BE2C (cell line): ENCODE measurements at regions not wholly inside any gene's neighbourhood (a gene's known extent, or its start where the extent isn't known, plus 50 kb on each side); places are given as distances from the start of the nearest gene placed in this dataset.

Experiments
- DNase-seq: peaks from one replicate; pipeline ENCODE4 v3.0.0-alpha.2; 2020
- H3K27me3 ChIP-seq: fragments of 250-450 bp; sonication (Bioruptor Pico); 2 replicates; pipeline ENCODE4 v1.5.1; 2020; ENCODE audit warnings: mild to moderate bottlenecking
- H3K36me3 ChIP-seq: fragments of 250-450 bp; sonication (Bioruptor Pico); 2 replicates; pipeline ENCODE4 v1.5.1; 2020; ENCODE audit warnings: mild to moderate bottlenecking
- H3K4me1 ChIP-seq: fragments of 250-450 bp; sonication (Bioruptor Pico); 2 replicates; pipeline ENCODE4 v1.5.1; 2020
- H3K4me3 ChIP-seq: 2 replicates; pipeline ENCODE4 v1.5.1; 2011; ENCODE audit warnings: low read depth, low read length
- H3K9me3 ChIP-seq: fragments of 250-450 bp; sonication (Bioruptor Pico); 2 replicates; pipeline ENCODE4 v1.5.1; 2020
- CTCF ChIP-seq: IDR thresholded peaks from 2 replicates; pipeline ENCODE4 v1.5.1; 2012; ENCODE audit warnings: mild to moderate bottlenecking, low read depth, low read length

- Histone ChIP-seq H3K9me3 (no peaks in the 10 kb centered on the region), H3K4me1 (peaks cover 21% of the 10 kb centered on the region), H3K4me3 (no peak overlapping the region), H3K27me3 (no peaks in the 10 kb centered on the region), H3K36me3 (no peaks in the 10 kb centered on the region)
- no peak for DNase-seq
- no peak for TF ChIP-seq CTCF
These were observed 297.7 kb downstream of the DHX35 start for GRCh38 chr20:39259808-39260207.

DNA sequence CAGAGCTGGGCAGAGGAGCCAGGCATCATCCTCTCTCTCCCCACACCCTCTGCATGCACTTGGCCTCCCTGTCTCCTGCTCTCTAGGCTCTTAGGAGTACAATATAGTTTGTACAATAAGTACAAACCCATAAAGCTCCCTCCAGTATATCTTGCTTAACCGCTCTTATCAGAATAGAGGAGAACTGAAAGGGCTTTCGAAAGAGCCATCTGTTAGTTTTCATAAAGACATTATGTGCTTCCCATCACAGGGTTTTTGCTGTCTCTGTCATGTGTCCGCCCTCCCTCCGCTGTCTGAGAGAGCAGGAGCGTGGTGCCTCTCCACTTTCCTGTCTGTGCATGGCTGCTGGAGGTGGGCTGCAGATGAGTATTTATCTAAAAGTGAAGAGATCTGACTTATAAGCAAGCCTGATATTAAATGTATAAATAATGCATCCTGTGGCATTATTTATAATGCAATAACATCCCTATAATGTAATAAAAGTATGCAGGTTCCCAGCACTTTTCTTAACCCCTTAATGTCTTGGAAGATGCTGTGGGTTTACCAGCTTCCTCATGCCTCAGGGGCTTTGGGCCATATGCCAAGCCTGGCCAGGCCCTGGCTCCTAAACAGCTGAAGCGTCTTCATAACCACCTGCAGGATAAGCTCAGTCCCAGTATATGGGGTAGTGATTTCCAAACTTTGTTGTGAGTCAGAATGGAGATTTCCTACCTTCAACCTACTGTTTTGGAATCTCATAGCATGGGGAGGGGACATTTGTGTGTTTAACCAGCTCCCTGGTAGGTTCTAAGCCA lies 297.1 kb downstream of the DHX35 start:
- H3K4me3 ChIP-seq = no peak overlapping the region
- H3K4me1 ChIP-seq = peaks cover 21% of the 10 kb centered on the region
- no peaks in the 10 kb centered on the region for H3K36me3 ChIP-seq
- TF ChIP-seq CTCF = no peak
- no peaks in the 10 kb centered on the region for H3K27me3 ChIP-seq
- H3K9me3 ChIP-seq = no peaks in the 10 kb centered on the region
- DNase-seq = peak; percentile 88

- peaks cover 21% of the 10 kb centered on the region for H3K4me1 ChIP-seq
- no peak overlapping the region for H3K4me3 ChIP-seq
- no peaks in the 10 kb centered on the region for H3K27me3 ChIP-seq
- no peaks in the 10 kb centered on the region for H3K9me3 ChIP-seq
- H3K36me3 ChIP-seq = no peaks in the 10 kb centered on the region
- TF ChIP-seq CTCF = no peak
- no peak for DNase-seq
These were observed 296.1 kb downstream of the DHX35 start for GRCh38 chr20:39258253-39258652.

- Histone ChIP-seq H3K27me3 (no peaks in the 10 kb centered on the region), H3K4me1 (peaks cover 6% of the 10 kb centered on the region; the same call in 1 of the 2 replicates), H3K4me3 (no peak overlapping the region), H3K9me3 (no peaks in the 10 kb centered on the region), H3K36me3 (no peaks in the 10 kb centered on the region)
- DNase-seq = no peak
- TF ChIP-seq CTCF = no peak
These were observed 291.1 kb downstream of the DHX35 start for GRCh38 chr20:39253051-39253755.

DNA sequence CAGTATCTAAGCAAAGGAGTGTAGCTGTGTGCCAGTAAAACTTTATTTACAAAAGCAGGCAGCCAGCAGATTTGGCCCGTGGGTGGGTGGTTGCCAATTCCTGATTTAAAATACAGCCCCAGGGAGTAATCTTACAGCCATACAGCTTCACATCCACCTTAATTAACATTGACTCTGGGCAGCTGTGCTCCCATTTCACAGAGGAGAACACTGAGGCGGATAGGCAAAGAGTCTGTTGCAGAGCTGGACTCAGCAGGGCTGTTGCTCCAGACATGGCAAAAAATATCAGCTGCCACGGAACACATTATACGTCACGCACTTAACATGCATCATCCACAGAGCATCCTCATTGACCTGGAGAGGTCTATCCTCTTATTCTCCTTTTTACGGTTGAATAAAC lies 289.9 kb downstream of the DHX35 start:
- Histone ChIP-seq H3K27me3 (no peaks in the 10 kb centered on the region), H3K4me3 (no peak overlapping the region), H3K9me3 (no peaks in the 10 kb centered on the region), H3K36me3 (no peaks in the 10 kb centered on the region), H3K4me1 (no peaks in the 10 kb centered on the region; the same call in 1 of the 2 replicates)
- no peak for TF ChIP-seq CTCF
- DNase-seq = no peak

GRCh38 chr20:39249798-39250197 lies 287.7 kb downstream of the DHX35 start:
- Histone ChIP-seq H3K4me3 (no peak overlapping the region), H3K4me1 (no peaks in the 10 kb centered on the region; the same call in 1 of the 2 replicates), H3K9me3 (no peaks in the 10 kb centered on the region), H3K36me3 (no peaks in the 10 kb centered on the region), H3K27me3 (no peaks in the 10 kb centered on the region)
- no peak for DNase-seq
- TF ChIP-seq CTCF = no peak
